ENCODE measurements at regions not wholly inside any gene's neighbourhood (a gene's known extent, or its start where the extent isn't known, plus 50 kb on each side); places are given as distances from the start of the nearest gene placed in this dataset.

GRCh38 chr7:132733860-132734259 lies 157.6 kb upstream of the PLXNA4 start:
- no peak for DNase-seq (ENCODE audit: low spot score)
- in situ Hi-C loops (cut with MboI; ENCODE audit: low pct_unique_long_range_greater_than_20kb, low sequenced_read_pairs, unreplicated experiment): no loop called here

GRCh38 chr7:132732321-132732865 lies 156.1 kb upstream of the PLXNA4 start:
- TF ChIP-seq CTCF (IDR thresholded peaks at IDR 0.05; ENCODE audit: extremely low read depth, insufficient read depth, missing control alignments): no peak
- in situ Hi-C loops (cut with MboI; ENCODE audit: low pct_unique_long_range_greater_than_20kb, low sequenced_read_pairs, unreplicated experiment): no loop called here
- no peak for DNase-seq (ENCODE audit: low spot score)

More at GRCh38 chr7:132733860-132734259, 157.6 kb upstream of the PLXNA4 start:
- no peak for TF ChIP-seq CTCF (IDR thresholded peaks at IDR 0.05; ENCODE audit: extremely low read depth, insufficient read depth, missing control alignments)

- in situ Hi-C loops (cut with MboI; ENCODE audit: low pct_unique_long_range_greater_than_20kb, low sequenced_read_pairs, unreplicated experiment): no loop called here
- TF ChIP-seq CTCF (IDR thresholded peaks at IDR 0.05; ENCODE audit: extremely low read depth, insufficient read depth, missing control alignments): no peak
- no peak for DNase-seq (ENCODE audit: low spot score)
Measured at GRCh38 chr7:132730105-132730504, 153.8 kb upstream of the PLXNA4 start.

- no peak for DNase-seq (ENCODE audit: low spot score)
- no peak for TF ChIP-seq CTCF (IDR thresholded peaks at IDR 0.05; ENCODE audit: extremely low read depth, insufficient read depth, missing control alignments)
- in situ Hi-C loops (cut with MboI; ENCODE audit: low pct_unique_long_range_greater_than_20kb, low sequenced_read_pairs, unreplicated experiment): no loop called here
Measured at GRCh38 chr7:132723506-132724081, 147.3 kb upstream of the PLXNA4 start.

- no peak for DNase-seq (ENCODE audit: low spot score)
- TF ChIP-seq CTCF (IDR thresholded peaks at IDR 0.05; ENCODE audit: extremely low read depth, insufficient read depth, missing control alignments): no peak
- in situ Hi-C loops (cut with MboI; ENCODE audit: low pct_unique_long_range_greater_than_20kb, low sequenced_read_pairs, unreplicated experiment): no loop called here
Measured at GRCh38 chr7:132720835-132721234, 144.6 kb upstream of the PLXNA4 start.

- DNase-seq (ENCODE audit: low spot score): no peak
- no peak for TF ChIP-seq CTCF (IDR thresholded peaks at IDR 0.05; ENCODE audit: extremely low read depth, insufficient read depth, missing control alignments)
- in situ Hi-C loops (cut with MboI; ENCODE audit: low pct_unique_long_range_greater_than_20kb, low sequenced_read_pairs, unreplicated experiment): no loop called here
Measured at GRCh38 chr7:132713893-132714292, 137.6 kb upstream of the PLXNA4 start.
